HG03066 (cell line): ENCODE measurements at regions not wholly inside any gene's neighbourhood (a gene's known extent, or its start where the extent isn't known, plus 50 kb on each side); places are given as distances from the start of the nearest gene placed in this dataset.
"Not testable (repeated sequence)": the region's sequence is repeated elsewhere in the genome, so short reads cannot be mapped to it uniquely, and the experiment has no call there.

Experiments used
- ATAC-seq: cut with Tn5 transposase; IDR thresholded peaks from one replicate; pipeline ENCODE4 v1.9.1; 2021; ENCODE audit warnings: low read depth; ENCODE audit not compliant: unreplicated experiment

- ATAC-seq: no peak
These were observed 1761.3 kb upstream of the IGFBP7 start for GRCh38 chr4:58871509-58871908.

GRCh38 chr4:58849026-58849425 lies 1738.8 kb upstream of the IGFBP7 start:
- no peak for ATAC-seq

GRCh38 chr4:58843455-58843854 lies 1733.3 kb upstream of the IGFBP7 start:
- ATAC-seq: no peak

GRCh38 chr4:58833126-58833525 lies 1722.9 kb upstream of the IGFBP7 start:
- ATAC-seq: no peak

- ATAC-seq: no peak
These were observed 1715.1 kb upstream of the IGFBP7 start for GRCh38 chr4:58825278-58825677.

GRCh38 chr4:58818560-58818959 lies 1708.4 kb upstream of the IGFBP7 start:
- not testable (repeated sequence) for ATAC-seq

- ATAC-seq: no peak
These were observed 1699.8 kb upstream of the IGFBP7 start for GRCh38 chr4:58809948-58810347.

- ATAC-seq: no peak
These were observed 1699.2 kb upstream of the IGFBP7 start for GRCh38 chr4:58809366-58809765.

- ATAC-seq: no peak
These were observed 1698.6 kb upstream of the IGFBP7 start for GRCh38 chr4:58808817-58809216.

GRCh38 chr4:58807843-58808615 lies 1697.8 kb upstream of the IGFBP7 start:
- no peak for ATAC-seq

GRCh38 chr4:58776627-58777026 lies 1666.4 kb upstream of the IGFBP7 start:
- no peak for ATAC-seq

GRCh38 chr4:58767598-58767997 lies 1657.4 kb upstream of the IGFBP7 start:
- no peak for ATAC-seq

GRCh38 chr4:58766763-58767162 lies 1656.6 kb upstream of the IGFBP7 start:
- no peak for ATAC-seq

- no peak for ATAC-seq
These were observed 1651.4 kb upstream of the IGFBP7 start for GRCh38 chr4:58761563-58761962.

- no peak for ATAC-seq
These were observed 1650.6 kb upstream of the IGFBP7 start for GRCh38 chr4:58760737-58761136.

- no peak for ATAC-seq
These were observed 1649.9 kb upstream of the IGFBP7 start for GRCh38 chr4:58760100-58760499.

- no peak for ATAC-seq
These were observed 1639.0 kb upstream of the IGFBP7 start for GRCh38 chr4:58749206-58749605.

- no peak for ATAC-seq
These were observed 1630.7 kb upstream of the IGFBP7 start for GRCh38 chr4:58740897-58741296.

GRCh38 chr4:58739275-58739674 lies 1629.1 kb upstream of the IGFBP7 start:
- no peak for ATAC-seq

GRCh38 chr4:58738375-58738774 lies 1628.2 kb upstream of the IGFBP7 start:
- no peak for ATAC-seq

GRCh38 chr4:58734030-58734674 lies 1624.0 kb upstream of the IGFBP7 start:
- ATAC-seq: no peak

GRCh38 chr4:58732973-58733372 lies 1622.8 kb upstream of the IGFBP7 start:
- no peak for ATAC-seq
